ENCODE measurements at regions not wholly inside any gene's neighbourhood (a gene's known extent, or its start where the extent isn't known, plus 50 kb on each side); places are given as distances from the start of the nearest gene placed in this dataset.

- TF ChIP-seq CTCF (conservative IDR thresholded peaks at IDR 0.05 in 1 of 2, IDR thresholded peaks at IDR 0.05 in 1 of 2; ENCODE audit: extremely low read depth in 1 of 2, insufficient read depth in 1 of 2, low read depth in 1 of 2, low read length in 2 of 2): no peak
- TF ChIP-seq EZH2 (IDR thresholded peaks at IDR 0.05; ENCODE audit: borderline replicate concordance, low read length): no peak
Measured at GRCh38 chr1:101739146-101739545, 257.6 kb downstream of the OLFM3 start.

All from mammary epithelial cell (primary cell).